NK-92 treated with Interleukin-12 subunit alpha and Interleukin-12 subunit beta, amount 100 ng/mL, for 24 hours (cell line): ENCODE measurements at regions not wholly inside any gene's neighbourhood (a gene's known extent, or its start where the extent isn't known, plus 50 kb on each side); places are given as distances from the start of the nearest gene placed in this dataset.

ENCODE experiments used
- DNase-seq: peaks from one replicate; lab custom pipeline; 2025; lab: John Stamatoyannopoulos, UW

DNA sequence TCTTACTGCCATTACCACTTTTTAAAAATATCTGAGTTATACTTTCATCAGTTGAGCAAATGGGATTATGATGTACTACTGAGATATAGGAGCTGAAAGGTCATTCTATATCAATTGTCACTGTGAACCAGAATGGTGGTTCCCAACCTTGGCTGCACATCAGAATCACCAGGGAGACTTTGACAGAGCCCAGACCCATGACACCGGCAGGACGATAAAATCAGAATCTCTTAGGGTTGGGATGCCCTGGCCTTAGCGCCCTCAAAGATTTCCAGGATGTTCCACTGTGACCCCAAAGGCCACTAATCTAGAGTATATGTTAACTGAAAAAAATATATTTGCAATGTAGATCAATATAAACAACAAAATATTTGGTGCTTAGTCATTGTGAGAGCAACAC lies 355.1 kb downstream of the LIG4 start:
- DNase-seq, result no peak

DNA sequence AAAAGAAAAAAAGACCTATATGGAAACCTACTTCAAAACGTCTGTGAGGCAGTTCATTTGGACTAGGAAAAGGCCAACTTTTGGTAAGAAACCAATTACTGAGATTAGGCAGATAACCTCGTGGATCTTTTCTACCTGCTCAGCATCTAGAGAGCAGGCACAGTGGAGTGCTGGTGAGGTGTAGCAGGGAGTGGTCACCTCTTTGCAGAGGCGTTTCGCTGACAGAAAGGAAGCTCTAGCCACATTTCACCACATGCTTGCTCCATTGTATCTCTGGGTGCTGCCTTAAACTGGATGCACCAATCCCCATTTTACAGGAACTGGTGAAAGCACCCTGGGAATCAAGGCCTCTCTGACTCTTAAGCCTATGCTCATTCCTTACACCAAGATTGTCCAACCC lies 360.5 kb downstream of the LIG4 start:
- no peak for DNase-seq

DNA sequence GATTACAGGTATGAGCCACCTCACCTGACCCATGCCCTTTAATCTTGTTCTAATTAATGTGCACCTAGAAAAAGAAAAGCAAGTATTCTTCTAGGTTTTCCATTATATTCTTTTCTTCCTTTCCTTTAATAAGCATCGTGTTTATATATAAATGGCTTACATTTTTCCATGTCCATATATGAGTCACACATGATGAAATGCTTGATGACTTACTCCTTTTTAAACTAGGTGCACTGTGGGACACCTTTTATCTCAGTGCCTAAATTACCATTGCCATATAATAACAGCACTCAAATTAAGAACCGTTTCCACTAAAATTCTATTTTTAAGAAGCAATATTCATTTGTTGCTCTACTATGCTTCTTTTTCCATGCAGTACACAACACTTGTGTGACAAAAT lies 363.3 kb downstream of the LIG4 start:
- DNase-seq, result no peak

DNA sequence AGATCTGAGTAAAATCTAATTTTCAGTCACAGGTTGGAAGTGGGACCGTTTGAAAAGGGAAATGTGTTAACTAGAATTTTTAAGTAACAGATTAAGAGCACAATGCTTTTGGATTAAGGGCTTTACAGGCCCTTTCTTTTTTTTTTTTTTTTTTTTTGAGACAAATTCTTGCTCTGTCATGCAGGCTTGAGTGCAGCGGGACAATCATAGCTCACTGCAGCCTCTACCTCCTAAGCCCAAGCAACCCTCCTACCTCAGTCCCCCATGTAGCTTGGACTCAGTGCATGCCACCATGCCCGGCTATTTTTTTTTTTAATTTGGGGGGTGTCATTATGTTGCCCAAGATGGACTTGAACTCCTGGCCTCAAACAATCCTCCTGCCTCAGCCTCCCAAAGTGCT lies 363.7 kb downstream of the LIG4 start:
- DNase-seq, result no peak

DNA sequence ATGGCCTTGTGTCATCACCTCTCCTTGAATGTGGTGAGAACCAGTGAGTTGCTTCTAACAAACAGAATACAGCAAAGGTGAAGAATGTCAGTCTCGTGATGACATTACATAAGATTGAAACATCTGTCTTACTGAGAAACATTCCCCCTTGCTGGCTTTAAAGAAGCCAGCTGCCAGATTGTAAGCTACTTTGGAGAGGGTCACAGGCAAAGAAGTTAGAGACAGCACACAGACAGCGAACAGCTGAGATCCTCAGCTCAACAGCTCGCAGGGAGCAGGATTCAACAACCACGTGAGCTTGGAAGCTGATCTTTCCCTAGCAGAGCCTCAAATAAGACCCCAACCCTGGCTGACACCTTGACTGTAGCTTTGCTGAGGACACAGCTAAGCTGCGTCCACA lies 367.9 kb downstream of the LIG4 start:
- DNase-seq, result no peak

DNA sequence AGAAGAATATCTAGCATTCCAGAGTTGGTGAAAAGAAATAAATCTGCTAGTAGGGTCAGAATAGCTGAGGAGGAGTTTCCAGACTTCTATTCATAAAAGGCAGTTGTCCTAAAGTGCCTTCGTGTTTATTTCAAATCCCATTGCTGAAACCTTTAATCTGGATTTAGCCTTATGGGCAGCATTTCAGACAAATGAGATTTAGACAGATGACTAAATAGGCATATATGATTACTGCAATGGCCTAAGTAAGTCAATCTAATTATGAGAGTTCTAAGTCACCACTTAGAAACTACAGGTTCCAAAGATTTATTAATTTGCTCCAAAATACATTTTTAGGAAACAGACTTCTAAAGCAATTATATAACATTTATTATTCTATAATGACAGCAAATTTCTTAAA lies 368.7 kb downstream of the LIG4 start:
- DNase-seq, result no peak

DNA sequence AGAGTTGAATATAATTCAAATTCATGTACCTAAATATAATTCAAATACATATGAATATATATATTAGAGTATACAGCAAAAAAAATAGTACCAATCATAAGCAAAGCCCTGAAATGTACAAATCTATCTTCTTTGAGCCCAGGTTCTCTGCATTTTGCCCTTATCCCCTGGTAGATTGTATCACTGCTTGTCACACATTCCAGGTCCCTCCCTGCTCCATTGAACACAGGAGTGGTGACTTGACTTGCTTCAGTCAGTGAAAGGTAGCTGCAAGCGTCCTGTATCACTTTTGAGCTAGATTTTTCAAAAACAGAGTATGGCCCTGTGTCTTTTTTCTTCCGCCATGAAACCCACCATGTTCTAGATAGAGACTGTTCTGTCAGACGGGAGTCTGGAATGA lies 369.4 kb downstream of the LIG4 start:
- DNase-seq, result no peak

DNA sequence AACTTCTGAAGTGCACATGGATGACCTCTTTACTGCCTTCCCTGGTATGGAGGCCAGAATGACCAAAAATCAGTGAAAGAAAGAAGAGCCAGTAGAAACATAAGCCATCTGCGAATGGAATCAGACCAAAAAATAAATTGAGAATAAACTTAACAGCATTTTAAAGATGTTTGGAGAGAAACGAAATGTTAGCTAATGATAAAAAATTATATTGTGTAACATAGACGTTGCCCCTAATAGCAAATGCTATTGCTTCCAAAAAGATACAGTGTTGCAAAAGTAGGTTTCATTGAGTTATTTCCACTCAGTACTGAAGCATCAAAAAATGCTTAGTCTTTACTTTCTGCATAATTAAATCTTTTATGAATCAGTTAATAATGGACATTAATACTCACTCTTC lies 371.7 kb downstream of the LIG4 start:
- no peak for DNase-seq

DNA sequence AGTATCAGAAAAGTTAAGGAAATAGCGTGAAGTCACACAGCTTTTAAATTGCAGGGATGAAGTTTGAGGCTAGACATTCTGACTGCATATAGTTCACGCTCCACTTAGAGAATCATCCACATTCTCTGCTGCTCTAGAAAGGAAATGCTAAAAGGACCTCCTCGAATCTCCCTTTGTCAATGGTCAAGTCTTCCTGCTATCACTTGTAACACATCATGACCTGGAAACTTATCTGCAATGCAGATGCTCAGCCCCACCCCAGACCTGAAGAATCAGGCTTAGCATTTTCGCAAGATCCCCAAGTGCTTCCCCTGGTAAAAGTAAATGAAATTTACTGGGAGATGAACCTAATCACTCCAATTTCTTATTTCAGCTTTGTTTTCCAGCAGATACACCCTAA lies 372.1 kb downstream of the LIG4 start:
- DNase-seq, result no peak

DNA sequence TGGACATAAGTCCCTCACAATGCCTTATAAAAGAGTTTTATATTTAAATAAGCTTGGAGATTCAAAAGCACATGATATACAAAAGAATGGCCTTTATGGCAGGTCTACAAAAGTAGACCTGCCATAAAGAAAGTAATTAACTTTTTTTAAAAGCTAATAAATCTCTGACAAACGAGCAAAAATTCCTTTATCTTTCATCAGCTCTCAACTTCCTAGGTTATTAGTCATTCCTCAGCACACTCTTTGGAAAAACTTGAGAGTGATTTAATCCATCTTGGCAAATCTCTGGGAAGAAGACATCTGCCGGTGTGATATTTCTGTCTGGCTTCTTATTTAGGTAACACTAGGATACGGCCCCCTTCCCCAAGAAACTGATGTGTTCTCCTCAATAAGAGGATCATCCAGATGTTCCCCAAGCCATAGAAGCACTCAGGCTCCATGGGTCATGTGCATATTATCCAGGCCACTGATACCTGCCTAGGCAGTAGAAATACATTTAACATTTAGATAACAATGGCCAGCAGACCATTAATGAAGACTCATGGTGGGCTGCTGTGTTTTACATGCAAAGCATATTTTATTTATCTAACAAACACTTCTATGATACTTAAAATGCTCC lies 372.7 kb downstream of the LIG4 start:
- DNase-seq, result no peak

DNA sequence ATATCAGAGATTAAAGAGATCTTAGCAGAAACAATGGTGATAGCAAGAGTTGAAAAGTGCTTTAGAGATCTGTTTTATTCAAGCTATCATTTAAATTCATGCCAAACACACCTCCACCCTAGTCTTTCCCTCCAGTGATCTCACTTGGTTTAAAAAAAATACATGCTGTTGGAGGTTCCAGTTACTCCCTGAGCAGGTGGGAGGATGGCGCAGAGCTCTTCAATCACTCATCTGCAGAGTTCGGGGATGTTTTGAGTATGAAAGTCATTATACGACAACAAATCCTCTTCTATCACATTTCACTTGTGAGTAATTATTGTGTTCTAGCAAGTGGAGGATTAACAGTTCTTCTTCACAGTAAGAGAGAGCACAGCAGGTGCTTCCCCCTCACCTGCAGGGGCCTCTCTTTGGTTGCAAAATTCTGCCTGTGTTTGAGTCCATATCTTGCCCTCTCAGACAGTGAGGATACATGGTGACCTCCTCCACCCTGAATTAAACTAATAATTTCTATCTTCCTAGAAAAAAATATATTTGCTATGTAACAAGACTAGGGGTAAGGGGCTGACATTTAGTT lies 376.7 kb downstream of the LIG4 start:
- no peak for DNase-seq

DNA sequence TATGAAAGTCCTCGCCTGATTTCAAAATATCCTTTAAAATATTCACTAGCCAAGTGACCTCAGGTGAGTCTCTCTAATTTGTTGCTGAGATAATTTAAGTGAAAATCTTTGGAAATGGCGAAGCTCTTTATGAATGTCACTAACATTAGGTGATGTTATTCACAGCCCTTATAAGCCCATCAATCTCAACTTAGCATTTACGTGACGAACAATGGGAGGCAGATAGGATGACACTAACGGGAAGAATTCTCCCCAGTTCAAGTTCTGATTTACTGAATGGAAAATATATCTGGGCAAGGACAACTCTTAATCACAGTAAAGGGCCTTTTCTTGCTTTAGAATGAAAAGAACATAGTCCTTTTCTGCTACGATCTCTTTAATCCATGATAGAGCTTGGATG lies 378.7 kb downstream of the LIG4 start:
- no peak for DNase-seq

DNA sequence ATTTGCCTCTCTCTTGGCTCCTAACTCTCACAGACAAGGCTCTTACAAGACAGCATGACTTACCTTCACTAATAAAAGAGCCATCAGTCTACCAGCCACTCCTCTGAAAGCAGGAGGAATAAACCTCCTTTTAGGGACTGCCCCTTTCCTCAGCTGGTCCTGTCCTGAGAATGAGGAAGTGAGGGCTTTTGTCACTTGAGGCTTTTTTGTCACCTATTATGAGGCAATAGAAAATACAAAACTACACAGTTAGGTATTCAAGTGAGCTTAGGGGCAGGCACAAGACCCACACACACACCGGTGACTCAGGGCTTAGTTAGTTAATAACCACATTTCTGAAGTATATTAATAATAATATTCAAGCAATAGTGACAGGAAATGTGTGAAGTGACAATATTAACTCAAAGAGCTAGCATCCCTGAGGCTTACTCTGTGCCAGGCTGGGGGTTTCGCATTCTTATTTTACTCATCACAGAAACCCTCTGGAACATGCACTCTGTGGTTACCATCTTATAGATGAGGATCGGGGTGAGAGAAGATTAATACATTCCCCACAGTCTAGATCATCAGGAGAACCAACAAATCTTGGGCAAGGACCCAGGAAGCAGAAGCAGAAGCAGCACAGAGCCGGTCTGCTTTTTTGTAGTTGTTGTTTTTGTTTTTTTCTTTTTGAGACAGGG lies 379.9 kb downstream of the LIG4 start:
- DNase-seq, result no peak

DNA sequence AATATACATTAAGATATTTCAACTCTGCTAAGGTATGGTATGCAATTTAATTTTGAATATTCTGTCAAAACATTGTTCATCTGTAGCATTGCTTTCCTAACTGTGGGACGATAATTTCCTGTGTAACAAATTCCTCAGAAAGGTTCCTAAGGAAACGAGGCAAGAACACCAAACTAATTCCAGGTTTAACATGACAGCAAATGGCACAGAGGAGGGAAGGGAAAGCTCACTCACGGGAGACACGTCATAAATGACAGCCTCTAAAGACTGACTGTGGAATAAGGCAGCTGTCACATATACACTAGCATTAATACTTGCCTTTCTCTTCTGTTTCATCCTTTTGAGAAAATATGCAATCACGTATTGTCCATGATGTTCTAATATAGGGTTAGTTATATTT lies 380.6 kb downstream of the LIG4 start:
- no peak for DNase-seq

DNA sequence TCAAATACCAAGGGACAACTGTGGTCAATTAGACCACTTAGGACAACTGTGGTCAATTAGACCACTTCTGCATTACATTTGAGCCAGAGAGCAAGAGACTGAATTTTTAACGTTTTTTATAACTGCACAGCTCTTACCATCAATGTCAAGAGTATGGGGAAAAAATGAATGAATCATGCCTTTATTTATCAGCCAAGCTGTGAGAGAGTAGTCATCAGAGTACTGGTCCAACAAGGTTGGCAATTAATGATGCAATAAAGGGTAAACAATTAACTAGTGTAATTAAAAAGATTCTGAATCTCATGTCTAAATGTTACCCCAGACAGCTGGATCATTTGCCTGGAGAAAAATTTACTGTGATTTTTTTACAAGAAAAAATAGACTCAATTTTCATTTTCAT lies 381.1 kb downstream of the LIG4 start:
- DNase-seq, result no peak

DNA sequence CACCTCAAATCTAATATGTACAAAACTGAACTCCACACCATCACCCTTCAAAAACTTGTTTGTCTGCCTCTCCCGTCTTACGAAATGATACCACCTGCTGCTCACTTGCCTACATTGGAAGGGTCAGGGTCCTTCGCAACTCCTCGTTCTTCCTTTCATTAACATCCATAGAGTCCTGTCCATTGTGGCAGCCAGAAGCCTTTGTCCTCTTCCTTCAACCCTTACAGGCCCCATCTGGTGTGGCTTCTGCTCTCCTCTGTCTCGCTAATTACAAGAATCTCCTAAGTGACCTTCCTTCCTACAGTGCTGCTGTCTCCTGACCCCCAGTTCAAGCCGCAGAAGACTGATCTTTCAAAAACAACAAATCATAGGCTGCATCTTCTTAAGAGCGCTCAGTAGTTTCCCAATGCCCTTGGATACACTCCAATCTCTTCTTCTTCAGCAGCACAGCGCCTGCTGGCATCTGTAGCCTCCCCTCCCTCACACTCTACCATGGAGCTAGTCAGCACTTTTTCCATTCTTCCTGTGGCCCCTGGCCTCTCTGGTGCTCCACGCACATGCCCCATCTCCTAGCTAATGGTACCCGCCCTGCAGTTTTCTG lies 382.7 kb downstream of the LIG4 start:
- no peak for DNase-seq

DNA sequence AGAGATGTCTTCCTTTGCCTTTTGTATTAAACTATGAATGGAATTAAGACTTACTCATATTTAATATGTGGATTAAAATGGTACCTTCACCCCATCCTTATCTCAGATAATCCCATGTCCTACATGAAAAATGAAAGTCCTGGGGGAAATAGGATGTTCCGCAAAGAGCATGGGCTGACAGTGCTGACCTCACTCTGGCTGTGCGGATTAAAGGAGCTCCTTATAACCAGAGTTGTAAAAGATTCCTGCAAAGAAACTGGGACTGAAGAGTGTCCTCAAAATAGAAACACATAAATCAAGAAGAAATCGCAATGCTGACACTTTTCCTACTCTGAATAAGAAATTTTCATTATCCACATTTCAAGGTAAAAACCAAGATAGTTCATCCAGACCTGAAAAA lies 384.5 kb downstream of the LIG4 start:
- no peak for DNase-seq

DNA sequence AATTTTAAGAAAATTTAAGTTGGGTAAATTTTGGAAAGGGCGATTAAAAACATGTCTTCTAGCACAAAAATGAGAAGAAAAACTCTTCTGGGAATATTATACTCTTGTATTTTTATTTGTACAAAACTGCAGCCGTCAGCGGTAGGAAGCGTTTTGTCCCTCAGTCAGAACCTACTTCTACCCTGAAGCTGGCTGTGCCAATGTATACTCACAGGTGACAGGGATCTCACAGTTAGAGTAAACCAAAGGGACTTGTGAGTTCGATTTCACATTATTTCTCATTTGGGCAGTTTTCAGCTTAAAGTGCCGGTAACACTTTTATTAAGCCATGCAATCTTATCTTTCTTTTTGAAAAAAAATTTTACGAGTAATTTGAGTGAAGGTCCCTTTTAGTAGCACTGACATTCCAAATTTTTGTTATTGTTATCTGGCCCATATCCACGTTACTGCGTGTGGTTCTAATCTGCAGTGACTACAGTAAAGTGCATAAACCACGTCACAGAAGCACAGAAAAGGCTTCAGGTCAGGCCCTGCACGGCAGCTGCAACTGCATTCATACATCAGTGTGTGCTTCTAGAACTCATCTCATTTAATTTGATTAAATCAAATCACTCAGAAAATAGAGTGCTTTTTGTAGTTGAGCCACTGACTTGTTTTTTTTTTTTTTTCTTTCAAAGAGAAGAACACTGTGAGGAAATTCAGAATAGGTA lies 387.3 kb downstream of the LIG4 start:
- DNase-seq, result no peak

DNA sequence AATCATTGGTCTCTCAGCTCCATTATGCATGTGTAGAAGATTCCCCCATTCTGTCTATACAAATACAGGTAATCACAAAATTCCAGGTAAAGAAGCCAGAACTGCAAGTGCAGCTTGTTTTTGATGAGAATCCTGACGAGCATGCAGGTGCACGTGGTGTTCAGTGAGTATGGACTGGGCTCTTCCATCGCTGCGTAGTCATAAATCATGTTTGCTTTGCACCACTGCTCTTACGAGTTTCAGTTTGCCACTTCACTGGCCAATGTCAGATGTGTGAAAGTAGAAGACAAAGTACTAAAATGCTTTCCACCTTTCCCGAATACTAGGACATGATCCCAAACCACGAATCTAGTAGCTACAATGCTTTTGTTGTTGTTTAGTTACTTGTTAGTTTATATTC lies 390.7 kb downstream of the LIG4 start:
- DNase-seq, result no peak

DNA sequence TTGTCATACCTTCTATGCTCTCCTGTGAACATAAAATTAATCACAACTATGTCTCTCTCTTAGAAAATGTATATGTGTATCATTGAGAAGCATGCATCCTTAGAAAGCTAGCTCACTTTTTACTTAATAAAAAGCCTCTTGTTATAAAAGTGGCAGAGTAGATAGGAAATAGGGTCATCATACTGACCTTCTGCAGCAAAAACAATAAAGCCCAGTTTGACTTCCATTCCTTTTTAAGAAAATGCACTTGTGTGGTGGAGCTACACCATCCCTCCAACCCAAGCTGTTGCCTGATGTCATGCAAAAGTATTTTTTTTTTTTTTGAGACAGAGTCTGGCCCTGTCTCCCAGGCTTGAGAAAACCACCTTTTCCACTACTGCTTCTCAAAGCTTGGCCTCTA lies 393.3 kb downstream of the LIG4 start:
- DNase-seq, result no peak

DNA sequence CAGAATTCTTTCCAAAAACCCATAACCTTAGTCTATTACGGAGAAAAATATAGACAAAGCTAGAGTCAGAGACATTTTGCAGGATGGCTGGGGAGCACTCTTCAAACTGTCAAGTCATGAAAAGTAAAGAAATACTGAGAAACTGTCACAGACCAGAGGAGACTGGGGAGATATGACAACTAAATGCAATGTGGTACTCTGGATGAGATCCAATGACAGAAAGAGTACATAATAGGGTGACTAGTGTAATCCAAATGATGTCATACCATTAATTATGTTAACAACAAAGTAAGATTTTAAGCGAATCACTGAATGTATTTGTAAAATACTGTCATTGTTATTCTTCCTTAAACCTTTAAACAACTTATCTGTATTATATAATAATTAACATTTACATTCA lies 393.8 kb downstream of the LIG4 start:
- DNase-seq, result no peak

DNA sequence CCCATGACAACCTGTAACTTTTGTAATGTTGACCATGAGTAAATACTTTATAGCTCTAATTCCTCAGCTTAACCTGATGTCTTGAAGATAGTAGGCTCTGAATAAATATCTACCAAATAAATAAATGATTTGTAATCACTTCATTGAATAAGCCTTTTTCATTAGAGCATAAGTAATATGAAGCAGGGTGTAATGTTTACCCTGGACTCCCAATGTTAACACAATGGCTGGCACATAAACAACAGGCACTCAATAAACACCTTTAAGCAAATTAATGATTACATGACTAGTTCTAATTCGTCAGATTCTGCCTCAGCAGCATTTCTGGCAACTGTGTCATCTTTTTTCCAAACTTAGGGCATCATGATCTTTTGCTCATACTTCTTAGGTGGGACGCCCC lies 396.3 kb downstream of the LIG4 start:
- DNase-seq, result no peak
